Activated naive CD4-positive, alpha-beta T cell treated with anti-CD3 and anti-CD28 coated beads, Interleukin-2, amount 50 U/mL, for 72 hours (primary cell): ENCODE measurements at regions not wholly inside any gene's neighbourhood (a gene's known extent, or its start where the extent isn't known, plus 50 kb on each side); places are given as distances from the start of the nearest gene placed in this dataset.
"Not testable (repeated sequence)": the region's sequence is repeated elsewhere in the genome, so short reads cannot be mapped to it uniquely, and the experiment has no call there.

Source experiments
- ATAC-seq, 2 donors: fragments of 150-1000 bp; cut with Tn5 transposase; 2 replicates each; pipeline ENCODE4 v1.10.0; 2021; ENCODE audit warnings: mild to moderate bottlenecking in 2 of 2, moderate library complexity in 2 of 2
- DNase-seq, 2 donors: peaks; one replicate each; pipeline ENCODE4 v3.0.0; 2021 to 2022; ENCODE audit warnings: low spot score in 2 of 2
- H3K27ac Mint-ChIP-seq, 2 donors: one replicate each; pipeline ENCODE4 v1.8.0; 2022; ENCODE audit warnings: mild to moderate bottlenecking in 2 of 2, mixed read lengths in 2 of 2
- H3K36me3 Mint-ChIP-seq, 2 donors: one replicate each; pipeline ENCODE4 v1.8.0; 2022; ENCODE audit warnings: mixed read lengths in 2 of 2
- H3K9me3 Mint-ChIP-seq, 2 donors: one replicate each; pipeline ENCODE4 v1.8.0; 2022; ENCODE audit warnings: mixed read lengths in 2 of 2

- no peaks in the 10 kb centered on the region for H3K9me3 Mint-ChIP-seq
- no peak for DNase-seq
- H3K27ac Mint-ChIP-seq, result no peak overlapping the region
- no peaks in the 10 kb centered on the region for H3K36me3 Mint-ChIP-seq
- no peak for ATAC-seq
These were observed 226.7 kb upstream of the MAD2L1 start for GRCh38 chr4:120293341-120293740.

DNA sequence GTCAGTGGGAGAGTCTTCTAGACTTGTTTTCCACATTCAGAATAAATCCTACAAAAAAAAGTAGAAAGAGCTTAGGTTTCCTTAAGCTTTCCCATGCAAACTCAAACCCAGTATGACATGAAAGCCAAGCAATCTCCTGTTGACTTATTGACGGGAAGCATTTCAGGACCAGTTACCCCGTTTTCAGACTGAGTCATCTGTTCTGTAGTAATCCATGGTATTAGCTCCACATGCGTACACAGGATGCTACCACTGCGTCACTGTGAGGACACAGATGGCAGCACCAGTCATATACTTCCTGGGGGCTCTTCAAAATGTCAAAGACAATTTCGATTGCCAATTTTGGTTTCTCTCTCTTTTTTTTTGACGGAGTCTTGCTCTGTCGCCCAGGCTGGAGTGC, 224.9 kb upstream of the MAD2L1 start:
- Mint-ChIP-seq H3K36me3 (no peaks in the 10 kb centered on the region), H3K27ac (no peak overlapping the region), H3K9me3 (no peaks in the 10 kb centered on the region)
- ATAC-seq (no peak), DNase-seq (no peak)

- ATAC-seq, result no peak
- no peaks in the 10 kb centered on the region for H3K36me3 Mint-ChIP-seq
- no peak for DNase-seq
- no peak overlapping the region for H3K27ac Mint-ChIP-seq
- no peaks in the 10 kb centered on the region for H3K9me3 Mint-ChIP-seq
These were observed 223.9 kb upstream of the MAD2L1 start for GRCh38 chr4:120290553-120290952.

DNA sequence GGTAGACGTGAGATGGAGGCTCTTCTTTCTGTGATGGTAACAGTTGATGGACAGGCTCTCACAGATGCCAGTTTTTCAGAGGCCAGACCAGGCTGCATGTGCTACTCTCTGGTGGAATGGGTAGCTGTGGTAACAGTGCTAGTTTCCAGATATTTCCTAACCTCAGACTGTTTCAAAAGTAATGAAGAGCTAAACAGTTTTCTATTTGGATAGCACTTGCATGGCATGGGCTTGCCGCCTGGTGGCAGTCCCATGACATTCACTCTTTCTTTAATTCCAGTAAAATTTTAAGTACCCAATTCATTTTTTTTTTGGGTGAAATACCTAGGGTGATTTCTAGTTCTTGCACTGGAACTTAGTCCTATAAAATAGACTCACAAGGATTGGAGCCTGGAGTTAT, 220.2 kb upstream of the MAD2L1 start:
- H3K9me3 Mint-ChIP-seq, result no peaks in the 10 kb centered on the region
- no peak overlapping the region for H3K27ac Mint-ChIP-seq
- ATAC-seq (no peak), DNase-seq (no peak)
- H3K36me3 Mint-ChIP-seq, result no peaks in the 10 kb centered on the region

GRCh38 chr4:120281581-120281980, 214.9 kb upstream of the MAD2L1 start:
- DNase-seq (no peak), ATAC-seq (no peak)
- Mint-ChIP-seq H3K36me3 (no peaks in the 10 kb centered on the region), H3K27ac (no peak overlapping the region), H3K9me3 (no peaks in the 10 kb centered on the region)

- Mint-ChIP-seq H3K9me3 (no peaks in the 10 kb centered on the region), H3K27ac (no peak overlapping the region), H3K36me3 (no peaks in the 10 kb centered on the region)
- DNase-seq (no peak), ATAC-seq (no peak)
These were observed 210.7 kb upstream of the MAD2L1 start for GRCh38 chr4:120277391-120277790.

DNA sequence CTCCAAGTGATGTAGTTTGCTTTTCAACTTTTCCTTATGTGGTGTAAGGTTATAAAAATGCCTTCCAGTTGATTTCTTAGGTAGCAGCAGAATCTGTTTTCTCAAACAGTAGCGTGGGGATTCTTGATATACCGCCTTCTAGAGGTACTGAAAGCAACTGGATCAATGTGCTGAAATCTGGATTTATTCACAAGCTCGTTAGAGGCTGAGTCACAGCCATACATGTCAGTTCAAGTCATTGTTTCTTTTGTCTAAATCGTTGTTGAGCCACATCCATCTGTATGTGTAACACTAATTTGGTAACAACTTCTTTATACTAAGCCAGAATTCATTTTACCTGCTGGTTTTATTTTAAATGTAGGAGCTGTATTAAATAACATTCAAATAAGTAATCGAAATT, 200.0 kb upstream of the MAD2L1 start:
- DNase-seq, result no peak
- H3K36me3 Mint-ChIP-seq, result no peaks in the 10 kb centered on the region

GRCh38 chr4:120263618-120264017, 197.0 kb upstream of the MAD2L1 start:
- H3K9me3 Mint-ChIP-seq, result no peaks in the 10 kb centered on the region
- ATAC-seq, result no peak

More for the DNA sequence above, 200.0 kb upstream of the MAD2L1 start:
- Mint-ChIP-seq H3K27ac (no peak overlapping the region), H3K9me3 (no peaks in the 10 kb centered on the region)
- ATAC-seq, result no peak

GRCh38 chr4:120261117-120261516, 194.5 kb upstream of the MAD2L1 start:
- Mint-ChIP-seq H3K36me3 (no peaks in the 10 kb centered on the region), H3K27ac (no peak overlapping the region), H3K9me3 (peaks cover 0 to 4% of the 10 kb centered on the region in 2 donors)
- no peak for DNase-seq
- no peak for ATAC-seq

More at GRCh38 chr4:120263618-120264017, 197.0 kb upstream of the MAD2L1 start:
- Mint-ChIP-seq H3K36me3 (no peaks in the 10 kb centered on the region), H3K27ac (no peak overlapping the region)
- no peak for DNase-seq

DNA sequence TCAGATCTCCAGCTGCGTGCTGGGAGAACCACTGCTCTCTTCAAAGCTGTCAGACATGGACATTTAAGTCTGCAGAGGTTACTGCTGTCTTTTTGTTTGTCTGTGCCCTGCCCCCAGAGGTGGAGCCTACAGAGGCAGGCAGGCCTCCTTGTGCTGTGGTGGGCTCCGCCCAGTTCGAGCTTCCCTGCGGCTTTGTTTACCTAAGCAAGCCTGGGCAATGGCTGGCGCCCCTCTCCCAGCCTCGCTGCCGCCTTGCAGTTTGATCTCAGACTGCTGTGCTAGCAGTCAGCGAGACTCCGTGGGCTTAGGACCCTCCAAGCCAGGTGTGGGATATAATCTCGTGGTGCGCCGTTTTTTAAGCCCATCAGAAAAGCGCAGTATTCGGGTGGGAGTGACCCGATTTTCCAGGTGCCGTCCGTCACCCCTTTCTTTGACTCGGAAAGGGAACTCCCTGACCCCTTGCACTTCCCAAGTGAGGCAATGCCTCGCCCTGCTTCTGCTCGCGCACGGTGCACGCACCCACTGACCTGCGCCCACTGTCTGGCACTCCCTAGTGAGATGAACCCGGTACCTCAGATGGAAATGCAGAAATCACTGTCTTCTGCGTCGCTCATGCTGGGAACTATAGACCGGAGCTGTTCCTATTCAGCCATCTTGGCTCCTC, 189.6 kb upstream of the MAD2L1 start:
- H3K9me3 Mint-ChIP-seq, H3K27ac Mint-ChIP-seq, ATAC-seq, H3K36me3 Mint-ChIP-seq, DNase-seq: not testable (repeated sequence)

- no peaks in the 10 kb centered on the region for H3K36me3 Mint-ChIP-seq
- no peaks in the 10 kb centered on the region for H3K9me3 Mint-ChIP-seq
- no peak for ATAC-seq
- H3K27ac Mint-ChIP-seq, result no peak overlapping the region
- DNase-seq, result no peak
These were observed 171.8 kb upstream of the MAD2L1 start for GRCh38 chr4:120238277-120238973.

GRCh38 chr4:120236873-120237272, 170.2 kb upstream of the MAD2L1 start:
- no peak overlapping the region for H3K27ac Mint-ChIP-seq
- H3K9me3 Mint-ChIP-seq, result peaks cover 0 to 3% of the 10 kb centered on the region in 2 donors
- no peaks in the 10 kb centered on the region for H3K36me3 Mint-ChIP-seq
- DNase-seq (no peak), ATAC-seq (no peak)

- H3K27ac Mint-ChIP-seq, result no peak overlapping the region
- H3K36me3 Mint-ChIP-seq, result no peaks in the 10 kb centered on the region
- peaks cover 0 to 3% of the 10 kb centered on the region in 2 donors for H3K9me3 Mint-ChIP-seq
- DNase-seq (no peak), ATAC-seq (no peak)
These were observed 165.4 kb upstream of the MAD2L1 start for GRCh38 chr4:120232050-120232449.

GRCh38 chr4:120228086-120228485, 161.4 kb upstream of the MAD2L1 start:
- H3K27ac Mint-ChIP-seq, result no peak overlapping the region
- peaks cover 0 to 3% of the 10 kb centered on the region in 2 donors for H3K9me3 Mint-ChIP-seq
- DNase-seq (no peak), ATAC-seq (no peak)
- no peaks in the 10 kb centered on the region for H3K36me3 Mint-ChIP-seq

DNA sequence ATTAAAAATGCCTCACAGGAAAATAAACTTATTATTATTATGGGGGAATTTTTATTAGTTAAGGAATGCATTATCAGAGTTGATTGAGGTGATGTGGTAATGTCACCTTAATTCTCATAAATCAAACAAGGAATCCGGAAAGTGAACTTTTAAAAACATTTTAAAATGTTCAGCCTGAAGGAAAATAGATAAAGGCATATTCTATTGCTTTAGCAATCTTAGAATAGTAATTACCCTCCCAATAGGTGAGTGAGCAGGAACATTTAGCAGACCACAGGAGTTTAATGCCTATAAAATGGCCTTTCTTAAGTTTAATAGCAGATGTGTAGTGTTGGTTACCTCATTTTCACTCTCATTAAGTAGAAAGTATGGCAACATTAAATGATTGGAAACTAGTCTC, 160.9 kb upstream of the MAD2L1 start:
- H3K27ac Mint-ChIP-seq, result no peak overlapping the region

GRCh38 chr4:120225527-120225926, 158.9 kb upstream of the MAD2L1 start:
- H3K36me3 Mint-ChIP-seq, result peaks cover 0 to 6% of the 10 kb centered on the region in 2 donors
- DNase-seq (no peak), ATAC-seq (no peak)
- no peak overlapping the region for H3K27ac Mint-ChIP-seq
- peaks cover 0 to 5% of the 10 kb centered on the region in 2 donors for H3K9me3 Mint-ChIP-seq

More for the DNA sequence above, 160.9 kb upstream of the MAD2L1 start:
- no peak for ATAC-seq
- H3K9me3 Mint-ChIP-seq, result peaks cover 0 to 3% of the 10 kb centered on the region in 2 donors
- DNase-seq, result no peak
- no peaks in the 10 kb centered on the region for H3K36me3 Mint-ChIP-seq

DNA sequence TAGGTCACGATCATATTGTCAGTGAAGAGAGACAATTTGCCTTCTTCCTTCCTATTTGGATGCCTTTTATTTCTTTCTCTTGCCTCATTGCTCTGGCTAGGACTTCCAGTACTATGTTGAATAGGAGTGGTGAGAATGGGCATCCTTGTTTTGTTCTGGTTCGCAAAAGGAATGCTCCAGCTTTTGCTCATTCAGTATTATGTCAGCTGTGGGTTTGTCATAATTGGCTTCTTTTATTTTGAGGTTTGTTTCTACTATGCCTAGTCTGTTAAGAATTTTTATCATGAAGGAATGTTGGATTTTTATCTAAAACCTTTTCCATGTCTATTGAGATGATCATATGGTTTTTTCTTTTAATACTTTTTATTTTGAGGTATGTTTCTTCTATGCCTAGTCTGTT, 152.3 kb upstream of the MAD2L1 start:
- DNase-seq (no peak), ATAC-seq (no peak)
- H3K27ac Mint-ChIP-seq, result no peak overlapping the region
- peaks cover 0 to 12% of the 10 kb centered on the region in 2 donors for H3K9me3 Mint-ChIP-seq
- peaks cover 0 to 10% of the 10 kb centered on the region in 2 donors for H3K36me3 Mint-ChIP-seq

DNA sequence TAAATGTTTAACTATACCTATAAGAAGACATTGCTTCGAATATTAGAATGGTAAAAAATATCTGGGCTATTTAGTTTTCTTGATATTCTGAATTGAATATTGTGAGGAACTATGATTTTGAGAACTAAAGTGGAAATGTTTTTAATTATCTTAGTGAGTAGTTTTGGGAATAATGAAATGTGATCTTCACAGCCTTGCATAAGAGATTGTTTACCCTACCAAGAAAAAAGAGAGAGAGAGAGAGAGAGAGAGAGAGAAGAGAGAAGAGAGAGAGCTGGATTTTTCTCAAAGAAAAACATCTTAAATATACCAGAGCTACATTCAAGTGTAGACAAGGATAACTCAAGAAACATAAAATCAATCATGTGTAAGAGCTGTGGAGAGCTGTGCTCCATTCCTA, 148.7 kb upstream of the MAD2L1 start:
- no peak overlapping the region for H3K27ac Mint-ChIP-seq
- H3K36me3 Mint-ChIP-seq, result peaks cover 0 to 2% of the 10 kb centered on the region in 2 donors
- ATAC-seq (no peak), DNase-seq (no peak)
- peaks cover 0 to 5% of the 10 kb centered on the region in 2 donors for H3K9me3 Mint-ChIP-seq
